ENCODE measurements at regions not wholly inside any gene's neighbourhood (a gene's known extent, or its start where the extent isn't known, plus 50 kb on each side); places are given as distances from the start of the nearest gene placed in this dataset.

DNA sequence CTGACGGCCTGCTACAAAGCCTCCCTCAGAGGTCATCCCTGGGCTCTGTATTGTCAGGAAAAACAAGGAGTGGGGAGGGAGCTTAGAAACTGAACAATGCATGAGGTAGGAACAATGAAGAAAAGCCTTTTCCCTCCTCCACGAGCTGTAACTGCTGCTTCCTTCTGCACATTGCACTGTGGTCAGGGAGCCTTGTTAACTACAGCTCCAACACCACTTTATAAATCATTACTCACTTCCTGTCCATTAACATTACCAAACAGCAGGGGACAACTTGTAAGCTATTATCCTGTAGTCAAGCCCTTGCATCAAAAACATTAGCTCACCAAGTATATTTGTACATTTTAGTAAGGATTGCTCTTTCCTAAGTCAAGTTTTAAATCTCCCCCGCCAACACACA, 336.0 kb upstream of the NR5A2 start:
- H3K4me1 Mint-ChIP-seq (ENCODE audit: low read depth) = no peaks in the 10 kb centered on the region
- peaks cover 51% of the 10 kb centered on the region for H3K27me3 Mint-ChIP-seq
- H3K36me3 Mint-ChIP-seq (ENCODE audit: low read depth) = no peaks in the 10 kb centered on the region
- H3K4me3 Mint-ChIP-seq = no peak overlapping the region
- H3K9me3 Mint-ChIP-seq = no peaks in the 10 kb centered on the region
- H3K27ac Mint-ChIP-seq = no peak overlapping the region
- DNase-seq = no peak

DNA sequence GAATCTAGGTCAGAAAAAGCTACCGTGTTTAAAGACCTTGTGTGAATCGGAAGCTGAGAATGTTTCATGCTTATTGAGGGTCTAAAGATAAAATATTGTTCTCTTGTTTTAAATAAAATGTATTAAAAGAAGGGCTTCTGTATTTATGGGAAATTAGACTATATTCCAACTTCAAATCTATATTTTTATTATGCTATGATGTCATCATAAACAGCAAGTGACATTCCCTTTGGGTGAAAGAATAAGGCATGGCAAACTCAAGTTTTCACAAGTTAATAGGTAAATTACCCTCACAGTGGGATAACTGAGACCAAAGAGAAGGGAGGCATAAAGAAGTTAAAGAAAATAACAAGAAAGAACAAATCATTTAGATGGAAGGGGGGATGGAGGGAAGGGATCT, 333.8 kb upstream of the NR5A2 start:
- no peak overlapping the region for H3K27ac Mint-ChIP-seq
- DNase-seq = no peak
- H3K27me3 Mint-ChIP-seq = peaks cover 42% of the 10 kb centered on the region
- no peak overlapping the region for H3K4me3 Mint-ChIP-seq
- H3K9me3 Mint-ChIP-seq = no peaks in the 10 kb centered on the region
- no peaks in the 10 kb centered on the region for H3K4me1 Mint-ChIP-seq (ENCODE audit: low read depth)
- no peaks in the 10 kb centered on the region for H3K36me3 Mint-ChIP-seq (ENCODE audit: low read depth)

- Mint-ChIP-seq H3K27ac (no peak overlapping the region), H3K4me3 (no peak overlapping the region), H3K27me3 (peaks cover 34% of the 10 kb centered on the region), H3K36me3 (ENCODE audit: low read depth) (no peaks in the 10 kb centered on the region), H3K9me3 (no peaks in the 10 kb centered on the region), H3K4me1 (ENCODE audit: low read depth) (peaks cover 4% of the 10 kb centered on the region)
- no peak for DNase-seq
These were observed 331.3 kb upstream of the NR5A2 start for GRCh38 chr1:199696225-199696624.

DNA sequence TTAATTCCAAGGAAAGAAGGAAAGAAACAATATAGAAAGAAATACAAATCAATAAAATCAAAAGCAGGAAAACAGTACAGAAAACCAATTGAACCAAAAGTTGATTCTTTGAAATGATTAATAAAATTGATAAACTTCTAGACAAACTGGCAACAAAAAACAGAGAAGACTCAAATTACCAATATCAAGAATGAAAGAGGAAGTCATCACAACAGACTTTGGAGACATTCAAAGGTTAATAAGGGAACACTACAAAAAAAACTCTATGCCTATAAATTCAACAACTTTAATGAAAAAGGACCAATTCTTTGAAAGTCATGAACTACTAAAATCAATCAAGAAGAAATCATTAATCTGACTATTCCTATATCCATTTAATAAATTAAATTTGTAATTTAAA, 329.3 kb upstream of the NR5A2 start:
- Mint-ChIP-seq H3K4me3 (no peak overlapping the region), H3K36me3 (ENCODE audit: low read depth) (no peaks in the 10 kb centered on the region), H3K9me3 (no peaks in the 10 kb centered on the region), H3K27ac (no peak overlapping the region), H3K4me1 (ENCODE audit: low read depth) (peaks cover 4% of the 10 kb centered on the region), H3K27me3 (peaks cover 20% of the 10 kb centered on the region)
- no peak for DNase-seq

DNA sequence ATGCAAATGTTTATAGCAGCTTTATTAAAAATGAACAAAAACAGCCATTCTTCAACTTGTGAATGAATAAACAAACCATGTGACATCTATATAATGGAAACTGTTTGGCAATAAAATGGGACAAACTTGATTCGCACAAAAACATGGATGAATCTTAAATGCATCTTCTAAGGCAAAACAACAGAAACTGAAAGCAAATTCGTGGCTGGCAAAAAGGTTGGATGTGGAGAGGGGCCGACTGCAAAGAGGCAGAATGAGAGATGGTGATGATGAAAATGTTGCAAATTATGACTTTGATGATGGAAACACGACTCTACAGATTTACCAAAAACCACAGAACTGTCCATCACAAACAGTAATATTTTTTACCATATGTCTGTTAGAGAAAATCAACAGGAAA, 327.0 kb upstream of the NR5A2 start:
- no peak overlapping the region for H3K4me3 Mint-ChIP-seq
- peaks cover 7% of the 10 kb centered on the region for H3K4me1 Mint-ChIP-seq (ENCODE audit: low read depth)
- no peak overlapping the region for H3K27ac Mint-ChIP-seq
- no peak for DNase-seq
- H3K36me3 Mint-ChIP-seq (ENCODE audit: low read depth) = no peaks in the 10 kb centered on the region
- H3K27me3 Mint-ChIP-seq = peaks cover 17% of the 10 kb centered on the region
- no peaks in the 10 kb centered on the region for H3K9me3 Mint-ChIP-seq

DNA sequence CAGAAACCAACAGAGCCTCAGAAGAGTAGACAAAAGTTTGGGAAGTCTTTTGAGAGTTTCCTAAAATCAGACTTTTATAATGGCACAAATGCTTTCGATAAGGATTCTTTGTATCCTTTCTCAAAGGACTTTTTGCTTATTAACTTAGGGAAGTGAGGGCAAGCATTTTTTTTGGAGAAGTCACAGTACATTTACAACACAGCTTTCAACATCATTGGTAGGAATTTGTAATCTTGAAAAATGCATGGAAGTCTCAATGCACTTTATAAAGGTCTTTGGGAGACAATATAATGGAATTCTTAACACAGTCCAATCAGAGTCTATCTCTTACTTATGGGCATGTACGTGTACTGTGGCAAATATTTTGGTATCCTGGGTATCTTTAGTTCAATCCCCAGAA, 325.8 kb upstream of the NR5A2 start:
- Mint-ChIP-seq H3K4me3 (no peak overlapping the region), H3K4me1 (ENCODE audit: low read depth) (peaks cover 7% of the 10 kb centered on the region), H3K9me3 (no peaks in the 10 kb centered on the region), H3K27ac (no peak overlapping the region), H3K36me3 (ENCODE audit: low read depth) (no peaks in the 10 kb centered on the region), H3K27me3 (peaks cover 20% of the 10 kb centered on the region)
- no peak for DNase-seq

- no peak overlapping the region for H3K27ac Mint-ChIP-seq
- no peak overlapping the region for H3K4me3 Mint-ChIP-seq
- H3K36me3 Mint-ChIP-seq (ENCODE audit: low read depth) = no peaks in the 10 kb centered on the region
- no peak for DNase-seq
- H3K27me3 Mint-ChIP-seq = peaks cover 25% of the 10 kb centered on the region
- peaks cover 7% of the 10 kb centered on the region for H3K4me1 Mint-ChIP-seq (ENCODE audit: low read depth)
- no peaks in the 10 kb centered on the region for H3K9me3 Mint-ChIP-seq
These were observed 323.3 kb upstream of the NR5A2 start for GRCh38 chr1:199704231-199704630.

DNA sequence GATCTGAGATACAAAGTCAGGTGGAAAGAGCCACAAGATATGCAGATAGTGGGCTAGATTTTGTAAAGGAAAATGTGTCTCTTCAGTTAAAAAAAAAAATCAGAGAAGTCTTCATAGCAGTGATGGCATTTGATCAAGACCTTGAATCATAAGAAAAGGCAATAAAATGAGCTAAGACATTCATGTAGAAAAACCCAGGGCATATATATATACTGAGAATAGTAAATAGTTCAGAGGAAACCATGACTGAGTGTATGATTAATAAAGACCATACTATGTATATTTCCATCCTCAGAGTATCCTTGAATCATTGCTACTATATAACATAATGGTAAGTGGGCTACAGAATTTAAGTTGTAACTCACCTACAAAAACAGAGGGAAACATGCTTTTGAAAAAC, 321.7 kb upstream of the NR5A2 start:
- Mint-ChIP-seq H3K4me1 (ENCODE audit: low read depth) (peaks cover 3% of the 10 kb centered on the region), H3K4me3 (no peak overlapping the region), H3K27ac (no peak overlapping the region), H3K27me3 (peaks cover 31% of the 10 kb centered on the region), H3K36me3 (ENCODE audit: low read depth) (no peaks in the 10 kb centered on the region), H3K9me3 (peaks cover 7% of the 10 kb centered on the region)
- DNase-seq = no peak

DNA sequence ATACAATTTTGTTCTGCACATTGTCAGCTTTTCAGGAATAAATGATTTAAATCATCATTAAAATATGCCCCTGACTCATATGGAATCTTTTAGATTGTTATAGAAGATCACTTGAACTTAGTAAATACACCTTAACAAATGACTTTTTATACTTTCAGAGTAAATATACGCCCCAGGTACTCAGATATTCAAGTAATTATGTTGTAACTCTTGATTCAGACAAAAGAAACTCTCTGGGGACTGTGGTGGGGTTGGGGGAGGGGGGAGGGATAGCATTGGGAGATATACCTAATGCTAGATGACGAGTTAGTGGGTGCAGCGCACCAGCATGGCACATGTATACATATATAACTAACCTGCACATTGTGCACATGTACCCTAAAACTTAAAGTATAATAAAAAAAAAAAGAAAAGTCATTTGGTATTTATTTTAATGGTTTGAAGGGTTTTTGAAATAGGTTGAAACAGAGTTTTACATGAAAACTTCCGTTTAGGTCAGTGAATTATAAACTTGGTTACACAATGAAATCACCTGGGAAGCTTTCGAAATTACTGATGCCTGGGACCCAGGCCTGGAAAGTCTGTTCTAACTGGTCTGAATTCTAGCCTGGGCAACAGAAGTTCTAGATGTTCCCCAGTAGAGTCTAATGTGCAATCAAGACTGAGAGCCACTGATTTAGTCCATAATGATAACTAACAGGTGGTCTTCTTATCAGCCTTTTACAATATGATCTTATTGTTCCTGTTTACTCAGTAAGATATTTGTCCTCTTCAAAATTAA, 320.5 kb upstream of the NR5A2 start:
- no peak overlapping the region for H3K4me3 Mint-ChIP-seq
- peaks cover 18% of the 10 kb centered on the region for H3K9me3 Mint-ChIP-seq
- H3K4me1 Mint-ChIP-seq (ENCODE audit: low read depth) = peaks cover 3% of the 10 kb centered on the region
- H3K27me3 Mint-ChIP-seq = peaks cover 41% of the 10 kb centered on the region
- no peaks in the 10 kb centered on the region for H3K36me3 Mint-ChIP-seq (ENCODE audit: low read depth)
- no peak overlapping the region for H3K27ac Mint-ChIP-seq
- DNase-seq = no peak

- Mint-ChIP-seq H3K4me3 (no peak overlapping the region), H3K36me3 (ENCODE audit: low read depth) (no peaks in the 10 kb centered on the region), H3K27ac (no peak overlapping the region), H3K27me3 (peaks cover 53% of the 10 kb centered on the region), H3K9me3 (peaks cover 20% of the 10 kb centered on the region), H3K4me1 (ENCODE audit: low read depth) (no peaks in the 10 kb centered on the region)
- no peak for DNase-seq
These were observed 316.5 kb upstream of the NR5A2 start for GRCh38 chr1:199710974-199711373.

- DNase-seq = no peak
- H3K4me3 Mint-ChIP-seq = no peak overlapping the region
- peaks cover 5% of the 10 kb centered on the region for H3K9me3 Mint-ChIP-seq
- H3K27me3 Mint-ChIP-seq = peaks cover 38% of the 10 kb centered on the region
- H3K4me1 Mint-ChIP-seq (ENCODE audit: low read depth) = no peaks in the 10 kb centered on the region
- H3K27ac Mint-ChIP-seq = no peak overlapping the region
- H3K36me3 Mint-ChIP-seq (ENCODE audit: low read depth) = no peaks in the 10 kb centered on the region
These were observed 310.8 kb upstream of the NR5A2 start for GRCh38 chr1:199716729-199717128.

DNA sequence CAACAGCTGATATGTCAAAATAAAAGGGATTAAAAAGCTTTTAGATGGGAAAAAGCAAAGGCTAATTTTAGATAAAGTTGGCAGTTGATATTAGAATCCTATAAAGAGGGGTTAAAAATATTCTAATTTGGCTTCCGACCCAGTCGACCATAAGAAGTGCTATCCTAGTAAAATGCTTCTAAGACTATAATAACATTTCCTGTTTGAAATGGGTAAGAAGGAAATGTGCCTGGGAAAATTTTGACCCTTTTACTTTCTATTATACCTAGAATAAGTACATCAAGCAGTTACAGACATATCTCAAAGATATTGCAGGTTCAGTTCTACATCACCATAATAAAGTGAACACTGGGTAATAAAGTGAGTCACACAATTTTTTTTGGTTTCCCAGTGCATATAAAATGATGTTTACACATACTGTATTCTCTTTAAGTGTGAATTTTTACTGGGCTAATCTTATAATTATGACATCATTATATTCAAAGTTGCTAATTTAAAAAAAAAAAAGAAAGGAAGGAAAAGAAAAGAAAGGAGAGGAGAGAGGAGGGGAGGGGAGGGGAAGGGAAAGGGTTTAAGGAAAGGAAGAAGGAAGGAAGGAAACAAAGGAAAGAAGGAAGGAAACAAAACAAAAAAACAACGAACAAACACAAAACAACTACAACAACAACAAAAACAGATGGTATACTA, 308.2 kb upstream of the NR5A2 start:
- Mint-ChIP-seq H3K9me3 (no peaks in the 10 kb centered on the region), H3K4me1 (ENCODE audit: low read depth) (no peaks in the 10 kb centered on the region), H3K27ac (no peak overlapping the region), H3K36me3 (ENCODE audit: low read depth) (no peaks in the 10 kb centered on the region), H3K27me3 (peaks cover 24% of the 10 kb centered on the region), H3K4me3 (no peak overlapping the region)
- DNase-seq = no peak

DNA sequence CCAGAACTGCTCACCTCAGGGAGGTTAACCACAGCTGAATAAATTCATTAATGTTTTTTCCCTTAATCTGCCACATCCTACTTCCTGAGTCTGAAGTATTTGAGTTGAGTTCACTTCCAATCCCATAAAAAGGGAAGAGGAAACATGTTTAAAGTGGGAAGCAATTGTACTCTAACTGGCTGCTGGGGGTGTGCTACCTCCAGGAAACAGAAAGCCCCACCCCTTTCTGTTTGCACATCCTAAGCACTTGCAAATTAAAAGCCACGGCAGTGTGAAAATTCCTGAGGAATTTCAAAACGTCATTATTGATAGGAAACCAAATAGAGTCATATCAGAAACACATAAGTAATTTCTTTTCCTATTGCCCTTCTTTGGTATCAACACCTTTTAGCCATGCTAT, 307.0 kb upstream of the NR5A2 start:
- DNase-seq = no peak
- Mint-ChIP-seq H3K36me3 (ENCODE audit: low read depth) (no peaks in the 10 kb centered on the region), H3K4me3 (no peak overlapping the region), H3K9me3 (no peaks in the 10 kb centered on the region), H3K27me3 (peaks cover 23% of the 10 kb centered on the region), H3K27ac (no peak overlapping the region), H3K4me1 (ENCODE audit: low read depth) (peaks cover 6% of the 10 kb centered on the region)

DNA sequence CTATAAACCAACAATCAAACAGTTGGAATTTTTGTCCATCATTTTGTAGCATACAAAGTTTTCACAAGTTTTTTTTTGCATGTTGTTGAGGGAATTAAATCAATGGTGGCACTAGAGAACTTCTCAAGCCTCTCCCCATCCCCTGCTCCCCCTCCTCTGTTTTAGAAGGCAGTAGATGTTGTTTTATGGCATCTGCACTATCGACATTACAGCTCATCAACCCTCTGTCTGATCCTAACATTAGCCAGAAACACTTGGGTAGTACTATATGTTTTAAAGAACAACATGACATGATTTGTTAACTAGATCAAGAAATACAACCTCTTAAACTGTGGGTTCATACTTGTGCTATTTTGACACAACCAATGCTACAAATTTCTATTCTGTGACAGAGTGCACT, 306.5 kb upstream of the NR5A2 start:
- H3K4me3 Mint-ChIP-seq = no peak overlapping the region
- DNase-seq = no peak
- no peaks in the 10 kb centered on the region for H3K9me3 Mint-ChIP-seq
- H3K4me1 Mint-ChIP-seq (ENCODE audit: low read depth) = peaks cover 6% of the 10 kb centered on the region
- H3K27ac Mint-ChIP-seq = no peak overlapping the region
- H3K36me3 Mint-ChIP-seq (ENCODE audit: low read depth) = no peaks in the 10 kb centered on the region
- H3K27me3 Mint-ChIP-seq = peaks cover 26% of the 10 kb centered on the region

- no peaks in the 10 kb centered on the region for H3K9me3 Mint-ChIP-seq
- peaks cover 34% of the 10 kb centered on the region for H3K27me3 Mint-ChIP-seq
- H3K27ac Mint-ChIP-seq = no peak overlapping the region
- peaks cover 6% of the 10 kb centered on the region for H3K4me1 Mint-ChIP-seq (ENCODE audit: low read depth)
- H3K4me3 Mint-ChIP-seq = no peak overlapping the region
- H3K36me3 Mint-ChIP-seq (ENCODE audit: low read depth) = no peaks in the 10 kb centered on the region
- DNase-seq = no peak
These were observed 304.1 kb upstream of the NR5A2 start for GRCh38 chr1:199723250-199723956.

All from activated T-cell treated with anti-CD3 and anti-CD28 coated beads, Interleukin-2, amount 50 U/mL, for 24 hours (primary cell).